ENCODE measurements at regions not wholly inside any gene's neighbourhood (a gene's known extent, or its start where the extent isn't known, plus 50 kb on each side); places are given as distances from the start of the nearest gene placed in this dataset.

DNA sequence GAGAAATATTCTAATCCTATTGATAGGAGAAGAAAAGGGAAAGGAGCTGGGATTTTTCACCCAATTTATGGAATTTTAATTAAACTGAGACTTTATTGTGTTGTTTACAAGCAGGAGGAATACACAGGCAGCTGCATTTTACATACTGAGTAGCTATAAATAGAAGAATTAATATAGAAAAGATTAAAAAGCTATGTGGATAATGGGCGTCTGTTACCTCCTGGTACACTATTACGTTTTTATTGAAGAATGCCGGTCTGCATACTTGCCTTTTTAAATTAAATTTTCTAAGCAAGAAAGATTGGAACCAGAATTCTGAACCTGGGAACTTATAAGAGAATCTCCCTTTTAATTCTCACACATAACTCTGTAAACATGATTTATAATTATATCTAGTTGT, 52.1 kb upstream of the CACHD1 start:
- Mint-ChIP-seq H3K27me3 (ENCODE audit: unreplicated experiment) (no peaks in the 10 kb centered on the region), H3K4me3 (ENCODE audit: unreplicated experiment) (no peak overlapping the region), H3K36me3 (ENCODE audit: low read depth, unreplicated experiment) (no peaks in the 10 kb centered on the region), H3K27ac (ENCODE audit: unreplicated experiment) (no peak overlapping the region), H3K9me3 (ENCODE audit: unreplicated experiment) (no peaks in the 10 kb centered on the region), H3K4me1 (ENCODE audit: unreplicated experiment) (no peaks in the 10 kb centered on the region)
- no peak for DNase-seq (ENCODE audit: low spot score)
- TF ChIP-seq, protein P1, sequence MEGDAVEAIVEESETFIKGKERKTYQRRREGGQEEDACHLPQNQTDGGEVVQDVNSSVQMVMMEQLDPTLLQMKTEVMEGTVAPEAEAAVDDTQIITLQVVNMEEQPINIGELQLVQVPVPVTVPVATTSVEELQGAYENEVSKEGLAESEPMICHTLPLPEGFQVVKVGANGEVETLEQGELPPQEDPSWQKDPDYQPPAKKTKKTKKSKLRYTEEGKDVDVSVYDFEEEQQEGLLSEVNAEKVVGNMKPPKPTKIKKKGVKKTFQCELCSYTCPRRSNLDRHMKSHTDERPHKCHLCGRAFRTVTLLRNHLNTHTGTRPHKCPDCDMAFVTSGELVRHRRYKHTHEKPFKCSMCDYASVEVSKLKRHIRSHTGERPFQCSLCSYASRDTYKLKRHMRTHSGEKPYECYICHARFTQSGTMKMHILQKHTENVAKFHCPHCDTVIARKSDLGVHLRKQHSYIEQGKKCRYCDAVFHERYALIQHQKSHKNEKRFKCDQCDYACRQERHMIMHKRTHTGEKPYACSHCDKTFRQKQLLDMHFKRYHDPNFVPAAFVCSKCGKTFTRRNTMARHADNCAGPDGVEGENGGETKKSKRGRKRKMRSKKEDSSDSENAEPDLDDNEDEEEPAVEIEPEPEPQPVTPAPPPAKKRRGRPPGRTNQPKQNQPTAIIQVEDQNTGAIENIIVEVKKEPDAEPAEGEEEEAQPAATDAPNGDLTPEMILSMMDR (IDR thresholded peaks at IDR 0.05; ENCODE audit: unreplicated experiment) = no peak

All from endothelial cell (in vitro differentiated cells).